Omental fat pad (tissue), 3 donors: ENCODE measurements at regions not wholly inside any gene's neighbourhood (a gene's known extent, or its start where the extent isn't known, plus 50 kb on each side); places are given as distances from the start of the nearest gene placed in this dataset.

Source experiments
- ATAC-seq: fragments of 150-250 bp; one replicate; pipeline ENCODE4 v1.9.1; 2016; ENCODE audit warnings: mild to moderate bottlenecking, moderate library complexity; ENCODE audit not compliant: low FRiP score
- DNase-seq: peaks from one replicate; pipeline ENCODE4 v3.0.0-alpha.2; 2019; ENCODE audit warnings: low spot score
- CTCF ChIP-seq, 3 donors: fragments of 450-650 bp; IDR thresholded peaks; one replicate each; pipeline ENCODE4 v1.5.1; 2016 to 2017; ENCODE audit warnings: antibody characterized with exemption in 3 of 3, mild to moderate bottlenecking in 3 of 3, moderate library complexity in 2 of 3

GRCh38 chr5:158478139-158478538 lies 619.2 kb upstream of the CLINT1 start:
- TF ChIP-seq CTCF (IDR thresholded peaks at IDR 0.05), result no peak
- no peak for DNase-seq
- no peak for ATAC-seq

- DNase-seq, result no peak
- TF ChIP-seq CTCF (IDR thresholded peaks at IDR 0.05), result no peak
- no peak for ATAC-seq
These were observed 618.3 kb upstream of the CLINT1 start for GRCh38 chr5:158477214-158477613.

GRCh38 chr5:158473016-158473635 lies 614.2 kb upstream of the CLINT1 start:
- ATAC-seq (no peak), DNase-seq (no peak)
- no peak for TF ChIP-seq CTCF (IDR thresholded peaks at IDR 0.05)

GRCh38 chr5:158471535-158471924 lies 612.6 kb upstream of the CLINT1 start:
- DNase-seq, result no peak
- ATAC-seq, result no peak
- no peak for TF ChIP-seq CTCF (IDR thresholded peaks at IDR 0.05)

GRCh38 chr5:158470764-158471534 lies 612.0 kb upstream of the CLINT1 start:
- ATAC-seq (no peak), DNase-seq (no peak)
- no peak for TF ChIP-seq CTCF (IDR thresholded peaks at IDR 0.05)

GRCh38 chr5:158468444-158468843 lies 609.5 kb upstream of the CLINT1 start:
- ATAC-seq, result peak; percentile 65
- TF ChIP-seq CTCF (IDR thresholded peaks at IDR 0.05), result no peak
- no peak for DNase-seq

GRCh38 chr5:158466191-158466590 lies 607.2 kb upstream of the CLINT1 start:
- ATAC-seq, result no peak
- no peak for DNase-seq
- no peak for TF ChIP-seq CTCF (IDR thresholded peaks at IDR 0.05)
